ENCODE measurements at regions not wholly inside any gene's neighbourhood (a gene's known extent, or its start where the extent isn't known, plus 50 kb on each side); places are given as distances from the start of the nearest gene placed in this dataset.

GRCh38 chr10:109328001-109328400 lies 595.3 kb downstream of the XPNPEP1 start:
- no peak for TF ChIP-seq POLR2A (IDR thresholded peaks at IDR 0.05; ENCODE audit: control extremely low read depth in 1 of 2, low read depth in 2 of 2, low read length in 2 of 2)
- no peak for TF ChIP-seq POU5F1 (IDR thresholded peaks at IDR 0.05; ENCODE audit: low read depth, low read length)
- TF ChIP-seq SIRT6 (IDR thresholded peaks at IDR 0.05; ENCODE audit: low read length), result no peak
- TF ChIP-seq EZH2 (IDR thresholded peaks at IDR 0.05; ENCODE audit: low read depth, low read length, severe bottlenecking), result no peak
